HepG2 (cell line): ENCODE measurements at regions not wholly inside any gene's neighbourhood (a gene's known extent, or its start where the extent isn't known, plus 50 kb on each side); places are given as distances from the start of the nearest gene placed in this dataset.

Source experiments
- FOXK1 ChIP-seq: sonication (generic); formaldehyde crosslinking; IDR thresholded peaks from 2 replicates; pipeline ENCODE4 v1.4.0; 2020; ENCODE audit warnings: low read depth, missing genetic modification reagents, borderline replicate concordance
- GLI4 ChIP-seq: sonication (generic); formaldehyde crosslinking; IDR thresholded peaks from 2 replicates; pipeline ENCODE4 v1.5.1; 2020; ENCODE audit warnings: missing genetic modification reagents, mild to moderate bottlenecking, moderate library complexity, borderline replicate concordance
- STAT5B ChIP-seq: sonication (generic); formaldehyde crosslinking; IDR thresholded peaks from 2 replicates; pipeline ENCODE4 v1.4.0; 2020; ENCODE audit warnings: missing genetic modification reagents
- ZNF570 ChIP-seq: sonication (generic); formaldehyde crosslinking; IDR thresholded peaks from 2 replicates; pipeline ENCODE4 v1.4.0; 2020; ENCODE audit warnings: mild to moderate bottlenecking, missing genetic modification reagents, borderline replicate concordance
- ZNF607 ChIP-seq: sonication (generic); formaldehyde crosslinking; IDR thresholded peaks from 2 replicates; pipeline ENCODE4 v1.5.1; 2020; ENCODE audit warnings: missing genetic modification reagents, mild to moderate bottlenecking, borderline replicate concordance
- ZNF83 ChIP-seq: sonication (generic); formaldehyde crosslinking; IDR thresholded peaks from 2 replicates; pipeline ENCODE4 v1.4.0; 2020; ENCODE audit warnings: missing genetic modification reagents, mild to moderate bottlenecking, borderline replicate concordance
- TF ChIP-seq, protein P1 (sequence below): sonication (generic); formaldehyde crosslinking; IDR thresholded peaks from 2 replicates; pipeline ENCODE4 v1.5.0; 2020; ENCODE audit warnings: mild to moderate bottlenecking, missing genetic modification reagents, borderline replicate concordance

DNA sequence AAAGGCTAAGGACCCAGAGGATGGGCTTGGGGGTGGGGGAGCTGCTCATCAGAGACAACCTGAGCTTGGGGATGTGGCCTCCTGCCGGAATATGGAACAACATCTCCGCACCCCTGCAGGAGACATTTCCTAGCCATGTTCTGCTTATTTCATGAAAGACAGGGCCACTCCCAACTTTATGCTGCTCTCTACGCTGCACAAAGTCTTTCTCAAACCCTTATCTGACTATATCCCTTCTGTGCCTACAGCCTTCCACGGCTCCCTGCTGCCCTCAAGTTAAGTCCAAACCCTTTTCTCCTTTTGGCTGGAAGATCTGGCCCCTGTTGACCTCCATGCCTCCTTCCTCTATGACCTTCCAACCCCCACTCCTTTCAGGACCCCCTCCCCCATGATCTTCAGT is 562.0 kb downstream of the MN1 start (continued):
- TF ChIP-seq, protein P1, sequence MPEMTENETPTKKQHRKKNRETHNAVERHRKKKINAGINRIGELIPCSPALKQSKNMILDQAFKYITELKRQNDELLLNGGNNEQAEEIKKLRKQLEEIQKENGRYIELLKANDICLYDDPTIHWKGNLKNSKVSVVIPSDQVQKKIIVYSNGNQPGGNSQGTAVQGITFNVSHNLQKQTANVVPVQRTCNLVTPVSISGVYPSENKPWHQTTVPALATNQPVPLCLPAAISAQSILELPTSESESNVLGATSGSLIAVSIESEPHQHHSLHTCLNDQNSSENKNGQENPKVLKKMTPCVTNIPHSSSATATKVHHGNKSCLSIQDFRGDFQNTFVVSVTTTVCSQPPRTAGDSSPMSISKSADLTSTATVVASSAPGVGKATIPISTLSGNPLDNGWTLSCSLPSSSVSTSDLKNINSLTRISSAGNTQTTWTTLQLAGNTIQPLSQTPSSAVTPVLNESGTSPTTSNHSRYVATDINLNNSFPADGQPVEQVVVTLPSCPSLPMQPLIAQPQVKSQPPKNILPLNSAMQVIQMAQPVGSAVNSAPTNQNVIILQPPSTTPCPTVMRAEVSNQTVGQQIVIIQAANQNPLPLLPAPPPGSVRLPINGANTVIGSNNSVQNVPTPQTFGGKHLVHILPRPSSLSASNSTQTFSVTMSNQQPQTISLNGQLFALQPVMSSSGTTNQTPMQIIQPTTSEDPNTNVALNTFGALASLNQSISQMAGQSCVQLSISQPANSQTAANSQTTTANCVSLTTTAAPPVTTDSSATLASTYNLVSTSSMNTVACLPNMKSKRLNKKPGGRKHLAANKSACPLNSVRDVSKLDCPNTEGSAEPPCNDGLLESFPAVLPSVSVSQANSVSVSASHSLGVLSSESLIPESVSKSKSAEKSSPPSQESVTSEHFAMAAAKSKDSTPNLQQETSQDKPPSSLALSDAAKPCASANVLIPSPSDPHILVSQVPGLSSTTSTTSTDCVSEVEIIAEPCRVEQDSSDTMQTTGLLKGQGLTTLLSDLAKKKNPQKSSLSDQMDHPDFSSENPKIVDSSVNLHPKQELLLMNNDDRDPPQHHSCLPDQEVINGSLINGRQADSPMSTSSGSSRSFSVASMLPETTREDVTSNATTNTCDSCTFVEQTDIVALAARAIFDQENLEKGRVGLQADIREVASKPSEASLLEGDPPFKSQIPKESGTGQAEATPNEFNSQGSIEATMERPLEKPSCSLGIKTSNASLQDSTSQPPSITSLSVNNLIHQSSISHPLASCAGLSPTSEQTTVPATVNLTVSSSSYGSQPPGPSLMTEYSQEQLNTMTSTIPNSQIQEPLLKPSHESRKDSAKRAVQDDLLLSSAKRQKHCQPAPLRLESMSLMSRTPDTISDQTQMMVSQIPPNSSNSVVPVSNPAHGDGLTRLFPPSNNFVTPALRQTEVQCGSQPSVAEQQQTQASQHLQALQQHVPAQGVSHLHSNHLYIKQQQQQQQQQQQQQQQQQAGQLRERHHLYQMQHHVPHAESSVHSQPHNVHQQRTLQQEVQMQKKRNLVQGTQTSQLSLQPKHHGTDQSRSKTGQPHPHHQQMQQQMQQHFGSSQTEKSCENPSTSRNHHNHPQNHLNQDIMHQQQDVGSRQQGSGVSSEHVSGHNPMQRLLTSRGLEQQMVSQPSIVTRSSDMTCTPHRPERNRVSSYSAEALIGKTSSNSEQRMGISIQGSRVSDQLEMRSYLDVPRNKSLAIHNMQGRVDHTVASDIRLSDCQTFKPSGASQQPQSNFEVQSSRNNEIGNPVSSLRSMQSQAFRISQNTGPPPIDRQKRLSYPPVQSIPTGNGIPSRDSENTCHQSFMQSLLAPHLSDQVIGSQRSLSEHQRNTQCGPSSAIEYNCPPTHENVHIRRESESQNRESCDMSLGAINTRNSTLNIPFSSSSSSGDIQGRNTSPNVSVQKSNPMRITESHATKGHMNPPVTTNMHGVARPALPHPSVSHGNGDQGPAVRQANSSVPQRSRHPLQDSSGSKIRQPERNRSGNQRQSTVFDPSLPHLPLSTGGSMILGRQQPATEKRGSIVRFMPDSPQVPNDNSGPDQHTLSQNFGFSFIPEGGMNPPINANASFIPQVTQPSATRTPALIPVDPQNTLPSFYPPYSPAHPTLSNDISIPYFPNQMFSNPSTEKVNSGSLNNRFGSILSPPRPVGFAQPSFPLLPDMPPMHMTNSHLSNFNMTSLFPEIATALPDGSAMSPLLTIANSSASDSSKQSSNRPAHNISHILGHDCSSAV = no peak
- TF ChIP-seq GLI4 (CRISPR knock-in tag) = no peak
- no peak for TF ChIP-seq ZNF83 (CRISPR knock-in tag)
- TF ChIP-seq ZNF570 (CRISPR knock-in tag) = no peak
- TF ChIP-seq FOXK1 (CRISPR knock-in tag) = no peak
- TF ChIP-seq STAT5B (CRISPR knock-in tag) = no peak
- no peak for TF ChIP-seq ZNF607 (CRISPR knock-in tag)
